ENCODE measurements at regions not wholly inside any gene's neighbourhood (a gene's known extent, or its start where the extent isn't known, plus 50 kb on each side); places are given as distances from the start of the nearest gene placed in this dataset.

- no peak for DNase-seq (ENCODE audit: low read depth)
Observed at GRCh38 chr1:56073206-56073605, 506.2 kb downstream of the PLPP3 start.

GRCh38 chr1:56072310-56072709 is 507.1 kb downstream of the PLPP3 start:
- no peak for DNase-seq (ENCODE audit: low read depth)

GRCh38 chr1:56071351-56071750 is 508.0 kb downstream of the PLPP3 start:
- DNase-seq (ENCODE audit: low read depth) = no peak

- DNase-seq (ENCODE audit: low read depth) = peak; percentile 76
Observed at GRCh38 chr1:56070601-56071000, 508.8 kb downstream of the PLPP3 start.

- DNase-seq (ENCODE audit: low read depth) = no peak
Observed at GRCh38 chr1:56069824-56070223, 509.5 kb downstream of the PLPP3 start.

- no peak for DNase-seq (ENCODE audit: low read depth)
Observed at GRCh38 chr1:56068908-56069307, 510.5 kb downstream of the PLPP3 start.

- DNase-seq (ENCODE audit: low read depth) = no peak
Observed at GRCh38 chr1:56068210-56068609, 511.2 kb downstream of the PLPP3 start.

GRCh38 chr1:56065729-56066128 is 513.6 kb downstream of the PLPP3 start:
- no peak for DNase-seq (ENCODE audit: low read depth)

- DNase-seq (ENCODE audit: low read depth) = peak; percentile 71
Observed at GRCh38 chr1:56064705-56065104, 514.7 kb downstream of the PLPP3 start.

- no peak for DNase-seq (ENCODE audit: low read depth)
Observed at GRCh38 chr1:56063461-56063860, 515.9 kb downstream of the PLPP3 start.

GRCh38 chr1:56062625-56063024 is 516.7 kb downstream of the PLPP3 start:
- DNase-seq (ENCODE audit: low read depth) = no peak

- no peak for DNase-seq (ENCODE audit: low read depth)
Observed at GRCh38 chr1:56061824-56062223, 517.5 kb downstream of the PLPP3 start.

- no peak for DNase-seq (ENCODE audit: low read depth)
Observed at GRCh38 chr1:56060906-56061305, 518.5 kb downstream of the PLPP3 start.

- DNase-seq (ENCODE audit: low read depth) = no peak
Observed at GRCh38 chr1:56057466-56058405, 521.6 kb downstream of the PLPP3 start.

- DNase-seq (ENCODE audit: low read depth) = peak; percentile 53
Observed at GRCh38 chr1:56056438-56057287, 522.7 kb downstream of the PLPP3 start.

GRCh38 chr1:56054959-56055358 is 524.4 kb downstream of the PLPP3 start:
- DNase-seq (ENCODE audit: low read depth) = no peak

GRCh38 chr1:56052041-56052440 is 527.3 kb downstream of the PLPP3 start:
- DNase-seq (ENCODE audit: low read depth) = no peak

GRCh38 chr1:56050911-56051310 is 528.5 kb downstream of the PLPP3 start:
- no peak for DNase-seq (ENCODE audit: low read depth)

GRCh38 chr1:56045477-56045876 is 533.9 kb downstream of the PLPP3 start:
- DNase-seq (ENCODE audit: low read depth) = no peak

- no peak for DNase-seq (ENCODE audit: low read depth)
Observed at GRCh38 chr1:56045062-56045461, 534.3 kb downstream of the PLPP3 start.

- DNase-seq (ENCODE audit: low read depth) = no peak
Observed at GRCh38 chr1:56036479-56036878, 542.9 kb downstream of the PLPP3 start.

GRCh38 chr1:56034847-56035481 is 544.4 kb downstream of the PLPP3 start:
- DNase-seq (ENCODE audit: low read depth) = no peak
